ENCODE measurements at regions not wholly inside any gene's neighbourhood (a gene's known extent, or its start where the extent isn't known, plus 50 kb on each side); places are given as distances from the start of the nearest gene placed in this dataset.
A peak's percentile ranks its signal among the peaks of the same experiment; 100 is the strongest.
"Not testable (repeated sequence)": the region's sequence is repeated elsewhere in the genome, so short reads cannot be mapped to it uniquely, and the experiment has no call there.

- no peak for DNase-seq
Observed at GRCh38 chr4:64216741-64217140, 192.5 kb downstream of the TECRL start.

GRCh38 chr4:64205376-64205775, 203.9 kb downstream of the TECRL start:
- DNase-seq: no peak

GRCh38 chr4:64200001-64200555, 209.2 kb downstream of the TECRL start:
- no peak for DNase-seq

- no peak for DNase-seq
Observed at GRCh38 chr4:64195582-64195981, 213.7 kb downstream of the TECRL start.

- DNase-seq: no peak
Observed at GRCh38 chr4:64192731-64193412, 216.4 kb downstream of the TECRL start.

GRCh38 chr4:64174247-64174882, 234.9 kb downstream of the TECRL start:
- DNase-seq: no peak

- DNase-seq: no peak
Observed at GRCh38 chr4:64166365-64166764, 242.9 kb downstream of the TECRL start.

- peak in 32 of 58 donors; percentile 1 to 65 (median 20) for DNase-seq
Observed at GRCh38 chr4:64158648-64159326, 250.5 kb downstream of the TECRL start.

- no peak for DNase-seq
Observed at GRCh38 chr4:64157397-64157796, 251.9 kb downstream of the TECRL start.

GRCh38 chr4:64156253-64156652, 253.0 kb downstream of the TECRL start:
- DNase-seq: no peak

GRCh38 chr4:64146030-64146429, 263.2 kb downstream of the TECRL start:
- no peak for DNase-seq

- DNase-seq: no peak
Observed at GRCh38 chr4:64144994-64145393, 264.3 kb downstream of the TECRL start.

- DNase-seq: no peak
Observed at GRCh38 chr4:64130907-64131306, 278.3 kb downstream of the TECRL start.

- no peak for DNase-seq
Observed at GRCh38 chr4:64125354-64125753, 283.9 kb downstream of the TECRL start.

- no peak for DNase-seq
Observed at GRCh38 chr4:64121803-64122202, 287.4 kb downstream of the TECRL start.

GRCh38 chr4:64105903-64106302, 303.3 kb downstream of the TECRL start:
- no peak for DNase-seq

GRCh38 chr4:64095398-64095797, 313.9 kb downstream of the TECRL start:
- DNase-seq: no peak

GRCh38 chr4:64079316-64079715, 329.9 kb downstream of the TECRL start:
- DNase-seq: no peak

- no peak for DNase-seq
Observed at GRCh38 chr4:64068096-64068495, 341.2 kb downstream of the TECRL start.

- DNase-seq: no peak
Observed at GRCh38 chr4:64062991-64063390, 346.3 kb downstream of the TECRL start.

GRCh38 chr4:64037033-64037432, 372.2 kb downstream of the TECRL start:
- DNase-seq: not testable (repeated sequence)

- no peak for DNase-seq
Observed at GRCh38 chr4:64022560-64022959, 386.7 kb downstream of the TECRL start.

All from anterior cingulate cortex (tissue), 58 donors.